ENCODE measurements at regions not wholly inside any gene's neighbourhood (a gene's known extent, or its start where the extent isn't known, plus 50 kb on each side); places are given as distances from the start of the nearest gene placed in this dataset.
"Not testable (repeated sequence)": the region's sequence is repeated elsewhere in the genome, so short reads cannot be mapped to it uniquely, and the experiment has no call there.

GRCh38 chr7:130947792-130948580 is 214.0 kb upstream of the KLF14 start:
- DNase-seq (ENCODE audit: low read depth): no peak

DNA sequence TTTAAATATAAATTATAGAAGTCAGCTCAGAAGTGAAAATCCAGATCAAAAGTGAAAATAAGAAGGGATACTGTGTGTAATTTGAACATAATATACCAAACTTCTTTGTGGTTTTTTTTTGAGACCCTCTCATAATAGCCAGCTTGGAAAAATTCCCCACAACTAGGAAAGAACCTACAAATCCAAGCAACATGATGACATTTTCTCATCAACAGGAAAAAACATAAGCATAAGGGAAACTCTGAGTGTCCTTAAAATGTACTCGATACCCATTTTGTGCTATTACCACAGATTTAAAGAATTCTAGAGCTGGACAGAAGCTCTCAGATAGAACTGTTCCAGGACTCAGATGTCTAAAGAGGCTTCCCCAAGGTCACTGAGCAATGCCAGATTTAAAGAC is 214.8 kb upstream of the KLF14 start:
- no peak for DNase-seq (ENCODE audit: low read depth)

DNA sequence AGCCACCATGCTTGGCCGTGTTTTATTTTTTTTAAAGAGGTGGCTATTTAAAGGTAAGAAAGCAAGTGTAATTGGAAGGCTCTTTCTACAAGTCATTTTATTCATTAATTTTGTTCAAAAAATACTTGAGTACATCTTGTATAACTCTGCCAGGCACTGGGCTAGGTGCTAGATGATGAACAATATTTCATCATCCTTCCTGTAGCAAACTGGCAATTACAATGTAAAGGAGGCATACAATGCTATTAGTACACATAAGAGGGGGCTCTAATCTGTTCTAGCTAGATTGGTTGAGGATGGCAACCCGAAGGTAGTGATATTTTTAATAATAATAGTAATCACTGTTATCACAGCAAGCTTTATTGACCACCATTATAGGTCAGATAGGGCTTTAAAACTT is 215.5 kb upstream of the KLF14 start:
- no peak for DNase-seq (ENCODE audit: low read depth)

DNA sequence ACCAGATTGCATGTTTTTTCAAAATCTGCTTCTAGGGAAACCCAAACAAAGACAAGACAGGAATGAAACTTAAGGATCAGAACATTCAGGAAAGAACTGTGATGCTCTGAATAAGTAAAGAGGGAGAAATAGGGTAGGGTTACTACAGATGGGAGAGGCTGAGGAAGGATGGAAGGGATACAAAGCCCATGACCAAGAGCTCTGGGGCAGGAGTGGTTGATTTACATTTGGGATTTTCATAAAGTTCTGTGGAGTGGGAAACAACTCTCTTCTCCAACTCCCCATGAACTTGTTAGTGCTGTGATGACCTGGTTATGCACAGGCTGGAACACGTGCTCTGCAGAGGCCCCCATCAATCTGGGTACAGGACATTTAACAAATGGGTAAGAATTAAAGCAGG is 216.0 kb upstream of the KLF14 start:
- DNase-seq (ENCODE audit: low read depth): no peak

GRCh38 chr7:130950741-130951140 is 216.7 kb upstream of the KLF14 start:
- no peak for DNase-seq (ENCODE audit: low read depth)

DNA sequence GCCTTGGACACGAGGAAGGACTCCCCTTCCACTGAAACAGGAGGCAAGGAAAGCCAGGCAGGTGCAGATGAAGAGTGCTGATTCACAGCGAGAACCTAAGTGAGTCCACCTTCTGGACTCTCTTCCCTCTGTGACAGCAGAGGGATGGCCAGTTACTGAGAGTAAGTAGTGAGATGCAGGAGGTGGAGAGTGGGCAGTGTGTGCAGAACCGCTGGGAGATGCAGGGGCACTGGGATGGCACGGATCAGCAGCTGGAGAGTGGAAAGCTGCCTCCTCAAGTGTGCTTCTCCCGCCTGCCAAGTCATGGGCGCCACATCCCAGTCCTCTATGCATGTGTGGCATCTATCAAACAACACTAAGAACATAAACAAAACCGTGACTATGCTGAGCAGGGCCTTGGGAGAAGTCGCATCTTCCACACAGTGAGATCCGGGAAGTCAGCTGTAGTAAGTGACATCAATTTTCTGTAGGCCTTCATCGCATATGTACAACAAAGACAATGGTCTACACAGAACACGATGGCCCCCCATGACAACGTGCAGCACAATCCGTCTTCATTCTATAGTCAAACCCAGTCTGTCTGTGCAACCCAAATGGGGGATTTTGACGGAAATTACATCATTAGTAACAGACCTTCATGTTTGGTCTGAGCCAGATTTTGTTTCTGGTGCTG is 217.4 kb upstream of the KLF14 start:
- no peak for DNase-seq (ENCODE audit: low read depth)

- no peak for DNase-seq (ENCODE audit: low read depth)
Measured at GRCh38 chr7:130951976-130952876, 218.2 kb upstream of the KLF14 start.

DNA sequence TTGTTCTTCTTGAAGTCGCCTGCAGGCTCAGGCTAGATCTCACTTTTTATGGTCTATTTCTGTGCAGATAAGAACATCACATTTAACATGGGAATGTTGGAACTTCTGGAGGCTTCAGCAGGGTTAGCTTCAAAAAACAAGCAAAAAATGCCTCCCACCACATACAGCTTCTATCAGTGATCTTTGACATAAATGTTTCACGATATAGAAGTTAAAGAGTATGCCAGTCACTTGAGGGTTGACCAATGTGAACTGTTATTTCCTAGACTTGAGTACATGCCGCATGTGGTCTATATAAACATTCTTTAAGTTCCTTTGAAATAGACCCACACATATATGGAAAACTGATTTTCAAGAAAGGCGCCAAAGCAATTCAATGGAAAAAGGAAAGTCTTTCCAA is 219.2 kb upstream of the KLF14 start:
- no peak for DNase-seq (ENCODE audit: low read depth)

DNA sequence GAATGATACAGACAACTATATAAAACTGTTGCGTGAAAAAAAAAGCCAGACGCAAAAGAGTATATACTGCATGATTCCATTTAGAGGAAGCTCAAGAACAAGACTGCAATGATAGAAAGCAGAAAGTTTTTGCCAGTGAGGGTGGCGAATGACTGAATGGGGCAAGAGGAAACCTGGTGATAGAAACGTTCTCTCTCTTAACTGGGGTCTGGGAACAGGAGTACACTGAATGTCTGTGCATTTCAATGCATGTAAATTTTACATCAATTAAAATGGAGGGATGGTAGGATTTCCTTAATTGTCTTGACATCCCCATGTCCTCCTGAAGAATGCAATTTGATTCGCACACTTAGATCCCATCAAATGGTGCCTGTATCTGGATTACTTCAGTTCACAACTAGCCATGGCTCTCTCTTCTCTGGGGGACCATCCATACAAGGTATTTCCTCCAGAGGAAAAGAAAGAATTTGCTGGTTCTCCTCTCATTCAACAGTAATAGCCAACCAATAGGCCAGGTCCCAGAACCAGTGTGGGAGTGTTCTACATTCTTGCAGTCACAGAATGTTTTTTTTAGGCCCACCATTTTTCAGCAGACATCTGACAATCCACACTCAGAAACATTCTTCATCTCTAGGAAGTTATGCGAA is 221.0 kb upstream of the KLF14 start:
- no peak for DNase-seq (ENCODE audit: low read depth)

DNA sequence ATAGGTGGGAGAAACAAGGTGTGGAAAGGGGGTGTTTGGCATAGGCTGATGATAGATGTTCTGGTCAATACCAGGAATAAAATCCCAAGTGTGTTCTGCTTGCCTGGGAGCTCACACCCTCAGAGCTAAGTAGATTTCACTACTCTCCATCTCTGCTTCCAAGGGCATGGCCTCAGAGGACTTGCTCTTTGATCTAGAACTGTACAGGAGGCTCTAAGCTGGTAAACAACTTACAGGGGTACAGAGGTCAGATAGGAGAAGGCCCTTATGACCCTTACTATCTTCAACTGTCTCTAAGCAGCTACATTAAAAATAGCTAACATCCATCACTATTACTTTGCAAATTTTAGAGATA is 221.5 kb upstream of the KLF14 start:
- no peak for DNase-seq (ENCODE audit: low read depth)

DNA sequence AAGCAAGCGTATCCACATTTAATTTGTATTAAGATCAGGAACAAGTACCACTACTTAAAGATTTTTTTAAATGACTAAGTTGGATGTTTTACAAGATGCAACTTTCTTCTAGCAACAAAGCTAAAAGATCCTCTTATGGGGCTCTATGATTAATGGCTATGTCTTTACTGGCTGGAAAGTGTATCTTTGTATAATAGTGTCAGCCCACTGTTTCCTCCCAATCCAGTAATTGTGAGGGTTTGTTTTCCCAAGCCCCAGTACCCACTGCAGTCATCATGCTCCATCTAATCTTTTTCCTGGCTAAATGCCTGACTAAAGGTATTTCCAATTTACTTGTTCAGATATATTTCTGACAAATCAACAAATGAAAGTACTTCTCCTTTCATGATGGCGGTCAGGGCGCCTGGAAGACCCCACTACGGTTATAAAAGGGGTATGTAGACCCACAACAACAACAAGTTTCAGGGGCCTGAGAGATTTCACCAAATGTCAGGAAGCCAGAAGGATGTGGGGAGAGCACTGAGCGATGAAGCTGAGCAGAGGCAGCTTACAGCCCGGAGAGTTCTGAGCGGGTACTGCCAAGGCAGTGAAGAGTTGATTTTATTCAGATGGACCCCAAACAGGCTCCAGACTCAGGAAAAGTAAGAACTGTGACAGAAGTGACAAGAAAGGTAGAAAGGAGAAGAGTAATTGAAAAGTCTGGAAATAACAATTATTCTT is 222.6 kb upstream of the KLF14 start:
- DNase-seq (ENCODE audit: low read depth): no peak

- DNase-seq (ENCODE audit: low read depth): no peak
Measured at GRCh38 chr7:130957137-130957513, 223.1 kb upstream of the KLF14 start.

GRCh38 chr7:130957722-130958435 is 223.9 kb upstream of the KLF14 start:
- DNase-seq (ENCODE audit: low read depth): not testable (repeated sequence)

DNA sequence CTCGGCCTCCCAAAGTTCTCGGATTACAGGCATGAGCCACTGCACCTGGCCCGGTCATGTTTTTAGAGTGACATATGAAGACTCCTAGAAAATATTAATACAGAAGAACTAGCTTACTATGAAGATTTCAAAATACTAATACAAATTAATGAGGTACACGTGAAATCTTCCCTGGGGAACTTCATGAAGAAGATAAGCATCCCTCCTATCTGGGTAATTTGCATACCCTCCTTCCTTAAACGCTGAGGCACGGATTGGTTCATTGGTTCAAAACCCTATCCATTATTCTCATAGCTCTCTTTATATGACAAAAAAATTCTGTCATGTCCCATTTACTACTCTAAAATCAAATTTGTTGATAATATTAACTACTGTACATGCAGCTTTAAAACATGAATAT is 224.8 kb upstream of the KLF14 start:
- DNase-seq (ENCODE audit: low read depth): no peak

DNA sequence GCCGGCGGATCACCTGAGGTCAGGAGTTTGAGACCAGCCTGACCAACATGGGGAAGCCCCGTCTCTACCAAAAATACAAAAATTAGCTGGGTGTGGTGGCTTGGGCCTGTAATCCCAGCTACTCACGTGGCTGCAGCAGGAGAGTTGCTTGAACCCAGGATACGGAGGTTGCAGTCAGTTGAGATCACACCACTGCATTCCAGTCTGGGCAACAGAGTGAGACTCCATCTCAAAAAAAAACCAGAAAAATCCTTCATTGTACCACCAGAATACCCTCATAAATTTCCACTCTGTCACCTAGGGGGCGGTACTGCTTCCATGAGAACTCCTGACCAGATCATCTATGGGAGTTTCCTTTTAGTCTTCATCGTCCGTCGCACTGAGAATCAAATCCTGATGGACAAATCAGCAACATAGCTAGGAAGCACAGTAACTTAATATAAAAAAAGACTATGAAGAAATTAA is 225.8 kb upstream of the KLF14 start:
- DNase-seq (ENCODE audit: low read depth): peak; percentile 70

DNA sequence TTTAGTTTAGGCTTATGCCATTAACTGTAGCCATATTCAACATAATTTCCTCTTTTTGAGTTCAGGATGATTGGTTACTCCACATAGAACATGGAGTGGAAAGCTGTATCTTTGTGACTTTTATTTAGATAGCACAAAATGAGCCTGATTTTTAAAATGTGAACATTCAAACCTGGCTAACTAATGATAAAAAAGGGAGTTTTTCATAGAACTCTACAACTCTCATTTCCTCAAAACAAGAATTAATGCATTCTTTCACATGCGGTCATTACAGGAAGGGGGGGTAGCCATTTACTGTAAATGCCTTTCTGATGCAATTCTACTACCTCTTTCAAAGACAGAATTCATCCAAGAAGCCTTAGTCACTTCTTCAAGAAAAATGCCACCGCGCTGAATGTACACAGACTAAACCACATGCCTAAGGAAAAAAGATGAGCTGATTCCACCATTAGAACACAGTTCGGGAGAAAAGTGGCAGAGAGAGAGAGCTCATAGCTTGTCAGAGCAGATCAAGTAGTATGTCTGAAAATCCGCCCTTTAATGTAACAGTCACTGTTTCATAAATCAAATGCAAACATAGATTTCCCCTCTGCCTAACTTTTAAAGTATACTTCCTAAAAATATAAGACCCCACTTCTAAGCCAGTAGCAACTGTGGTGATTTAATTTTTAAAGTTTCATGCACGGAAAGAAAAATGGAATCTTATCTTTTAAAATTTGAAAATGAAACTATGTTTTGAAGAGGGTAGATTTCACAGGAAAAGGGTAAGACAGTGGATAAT is 226.4 kb upstream of the KLF14 start:
- peak; percentile 84 for DNase-seq (ENCODE audit: low read depth)

DNA sequence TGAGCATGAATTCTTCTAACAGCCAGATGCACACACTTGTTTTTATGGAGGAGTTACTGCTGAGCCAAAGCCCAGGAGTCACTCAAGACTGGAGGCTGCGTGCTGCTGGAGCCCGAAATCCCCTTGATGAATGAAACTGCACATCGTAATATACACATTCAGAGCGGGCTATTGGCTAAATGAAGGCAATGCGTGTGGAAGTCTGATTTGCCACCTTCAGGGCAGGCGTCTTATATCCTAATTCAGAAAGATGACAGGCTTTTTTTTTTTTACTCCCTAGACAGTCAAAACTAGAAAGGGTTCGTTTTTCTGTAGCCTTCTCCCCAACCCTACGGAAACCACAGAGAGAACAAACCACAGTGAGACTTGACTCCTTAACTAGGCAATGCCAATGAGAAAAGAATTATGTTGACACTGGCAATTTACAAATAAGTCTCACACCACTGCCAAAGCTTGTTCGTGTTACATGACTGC is 227.2 kb upstream of the KLF14 start:
- peak; percentile 71 for DNase-seq (ENCODE audit: low read depth)

- DNase-seq (ENCODE audit: low read depth): no peak
Measured at GRCh38 chr7:130962109-130962508, 228.1 kb upstream of the KLF14 start.

DNA sequence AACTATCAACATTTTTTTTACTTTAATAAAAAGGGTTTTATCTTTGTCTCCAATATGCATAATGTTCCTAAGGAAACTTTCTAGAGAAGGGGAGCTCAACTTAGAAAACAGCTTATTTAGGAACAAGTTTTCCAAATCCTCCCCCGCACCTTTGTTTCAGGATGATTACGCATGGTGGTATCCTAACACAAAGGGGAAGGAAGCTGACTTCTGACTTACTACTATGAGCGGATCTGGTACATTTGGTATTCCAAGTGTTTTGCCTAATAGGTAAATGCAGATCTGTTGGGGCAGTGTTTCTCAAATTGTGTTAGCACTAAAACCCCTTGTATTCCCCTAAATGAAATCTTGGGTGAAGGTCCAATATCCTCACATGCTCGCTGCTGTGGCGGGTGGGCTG is 229.3 kb upstream of the KLF14 start:
- DNase-seq (ENCODE audit: low read depth): no peak

DNA sequence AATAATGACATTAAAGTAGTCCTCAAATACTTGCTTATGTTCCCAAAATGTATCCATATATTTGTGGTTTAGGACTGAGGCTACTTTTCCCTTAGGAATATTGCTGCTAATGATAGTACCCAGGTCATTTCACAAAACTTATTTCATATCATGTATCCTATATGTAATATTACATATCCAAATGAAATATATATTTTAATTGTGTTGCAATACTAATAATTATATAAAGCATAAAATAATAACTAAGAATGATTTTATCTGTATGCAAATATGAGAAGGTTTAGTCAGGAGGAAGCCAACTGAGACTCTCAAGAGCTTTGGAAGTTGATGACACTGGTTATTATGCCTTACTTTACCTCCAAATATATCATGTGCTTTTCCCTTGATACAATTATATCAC is 231.5 kb upstream of the KLF14 start:
- DNase-seq (ENCODE audit: low read depth): no peak
